OCI-LY7 (cell line): ENCODE measurements at regions not wholly inside any gene's neighbourhood (a gene's known extent, or its start where the extent isn't known, plus 50 kb on each side); places are given as distances from the start of the nearest gene placed in this dataset.

ENCODE experiments used
- EZH2phosphoT487 ChIP-seq: fragments of 200-600 bp; sonication (generic); IDR thresholded peaks from 2 replicates; pipeline ENCODE4 v1.6.1; 2018; ENCODE audit warnings: low read depth, borderline replicate concordance, mild to moderate bottlenecking, mixed run types, antibody characterized with exemption, low read length, moderate library complexity, mixed read lengths
- TF ChIP-seq, protein P1 (sequence below): fragments of 200-600 bp; sonication (generic); conservative IDR thresholded peaks from 2 replicates; pipeline ENCODE4 v1.5.1; 2014; ENCODE audit warnings: mild to moderate bottlenecking, antibody characterized with exemption, low read length, moderate library complexity, mixed read lengths

DNA sequence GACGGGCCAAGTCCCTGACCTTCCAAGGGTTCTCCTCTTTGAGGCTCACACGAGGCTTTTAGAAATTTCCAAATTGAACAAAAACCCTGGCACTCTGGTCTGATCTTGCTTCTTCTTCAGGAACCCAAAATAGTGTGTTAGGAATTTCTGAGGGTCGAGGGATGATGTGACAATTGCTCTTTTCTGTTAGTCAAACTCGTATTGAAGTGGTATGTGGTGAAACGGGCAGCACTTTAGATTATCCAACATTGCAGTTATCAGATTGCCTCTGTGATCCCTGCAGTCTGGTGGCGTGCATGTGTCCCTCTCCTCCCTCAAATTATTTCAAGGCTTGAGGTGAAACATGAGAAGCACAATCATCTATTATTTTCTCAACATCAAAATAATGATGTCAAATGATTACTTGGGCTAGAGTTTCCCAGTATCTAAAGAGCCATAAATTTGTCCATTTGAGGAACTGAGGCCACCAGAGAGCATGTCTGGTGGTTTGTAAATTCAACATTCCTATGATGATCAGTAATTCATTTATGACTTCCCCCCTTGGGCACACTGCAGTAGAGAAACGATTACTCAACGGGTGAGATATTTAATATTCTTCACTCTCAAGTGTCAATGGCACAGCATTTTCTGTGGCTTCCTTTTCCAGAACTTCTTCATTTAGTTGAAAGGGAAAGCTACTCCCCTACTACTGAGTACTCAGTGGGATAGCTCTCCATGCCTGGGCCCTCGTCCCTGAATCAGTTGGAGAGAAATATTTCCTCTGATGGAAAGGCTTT is 308.6 kb upstream of the MAP3K7 start:
- TF ChIP-seq, protein P1, sequence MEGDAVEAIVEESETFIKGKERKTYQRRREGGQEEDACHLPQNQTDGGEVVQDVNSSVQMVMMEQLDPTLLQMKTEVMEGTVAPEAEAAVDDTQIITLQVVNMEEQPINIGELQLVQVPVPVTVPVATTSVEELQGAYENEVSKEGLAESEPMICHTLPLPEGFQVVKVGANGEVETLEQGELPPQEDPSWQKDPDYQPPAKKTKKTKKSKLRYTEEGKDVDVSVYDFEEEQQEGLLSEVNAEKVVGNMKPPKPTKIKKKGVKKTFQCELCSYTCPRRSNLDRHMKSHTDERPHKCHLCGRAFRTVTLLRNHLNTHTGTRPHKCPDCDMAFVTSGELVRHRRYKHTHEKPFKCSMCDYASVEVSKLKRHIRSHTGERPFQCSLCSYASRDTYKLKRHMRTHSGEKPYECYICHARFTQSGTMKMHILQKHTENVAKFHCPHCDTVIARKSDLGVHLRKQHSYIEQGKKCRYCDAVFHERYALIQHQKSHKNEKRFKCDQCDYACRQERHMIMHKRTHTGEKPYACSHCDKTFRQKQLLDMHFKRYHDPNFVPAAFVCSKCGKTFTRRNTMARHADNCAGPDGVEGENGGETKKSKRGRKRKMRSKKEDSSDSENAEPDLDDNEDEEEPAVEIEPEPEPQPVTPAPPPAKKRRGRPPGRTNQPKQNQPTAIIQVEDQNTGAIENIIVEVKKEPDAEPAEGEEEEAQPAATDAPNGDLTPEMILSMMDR: no peak
- TF ChIP-seq EZH2phosphoT487: no peak
